Hindlimb muscle (tissue), 1 donor: ENCODE measurements at regions not wholly inside any gene's neighbourhood (a gene's known extent, or its start where the extent isn't known, plus 50 kb on each side); places are given as distances from the start of the nearest gene placed in this dataset.
"Not testable (repeated sequence)": the region's sequence is repeated elsewhere in the genome, so short reads cannot be mapped to it uniquely, and the experiment has no call there.

Experiments
- DNase-seq: peaks from one replicate; pipeline ENCODE4 v3.0.0-alpha.2; 2013

DNA sequence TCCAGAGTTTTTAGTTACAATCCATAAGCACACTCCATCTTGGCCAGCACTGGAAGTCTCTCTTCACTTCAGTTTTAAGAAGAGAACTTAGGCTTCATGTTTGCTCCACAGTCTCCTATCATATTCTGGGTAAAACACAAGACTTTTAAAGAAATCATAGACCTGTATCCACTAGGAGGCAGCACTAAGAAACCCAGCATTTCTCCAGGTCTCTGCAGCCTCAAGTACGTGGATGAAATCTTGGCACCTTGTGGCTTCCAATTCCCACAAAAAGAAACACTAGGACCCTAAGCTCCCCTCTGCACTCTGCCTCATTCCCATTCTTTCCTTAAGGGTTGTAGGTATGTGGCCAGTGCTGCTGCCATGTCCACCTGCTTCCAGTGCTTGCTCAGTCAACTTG, 367.3 kb upstream of the CASK start:
- DNase-seq = no peak

DNA sequence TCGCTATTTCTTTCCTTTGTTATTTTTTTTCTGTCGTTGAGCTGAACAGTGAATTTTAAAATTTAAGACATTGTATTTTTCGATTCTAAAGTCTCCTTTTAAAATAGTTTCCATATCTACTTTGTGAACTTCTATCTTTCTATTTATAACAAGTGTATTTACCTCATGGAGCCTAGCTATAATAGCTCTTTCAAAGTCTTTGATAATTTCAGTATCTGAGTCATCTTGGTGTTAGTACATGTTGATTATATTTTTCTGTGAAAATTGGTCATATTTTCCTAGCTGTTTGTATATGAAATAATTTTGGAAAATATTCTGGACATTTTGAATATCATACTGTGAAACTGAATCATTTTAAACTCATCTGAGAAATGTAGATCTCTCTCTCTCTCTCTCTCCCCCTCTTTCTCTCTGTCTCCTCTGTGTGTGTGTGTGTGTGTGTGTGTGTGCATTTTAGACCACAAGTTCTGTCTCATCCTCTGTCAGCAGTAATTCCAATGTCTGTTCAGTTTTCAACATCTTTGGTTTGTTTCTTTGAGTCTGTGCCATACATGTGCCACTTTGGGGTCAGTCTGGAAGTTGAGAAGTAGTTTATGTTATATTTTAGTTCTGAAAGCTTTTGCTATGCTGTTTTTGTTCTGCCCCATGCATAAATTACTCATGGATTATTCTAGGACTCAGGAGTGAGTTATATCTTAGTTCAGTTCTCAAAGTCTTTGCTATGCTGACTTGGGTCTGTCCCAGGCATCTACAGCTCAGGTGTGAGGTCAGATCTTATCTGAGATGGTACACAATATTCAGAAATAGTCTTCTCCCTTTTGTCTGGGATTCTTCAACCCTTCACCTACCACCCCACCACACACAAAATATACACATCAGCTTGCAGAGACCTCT, 366.4 kb upstream of the CASK start:
- DNase-seq = no peak

- not testable (repeated sequence) for DNase-seq
Observed at GRCh38 chrX:42285681-42286080, 362.3 kb upstream of the CASK start.

GRCh38 chrX:42276982-42277690, 353.8 kb upstream of the CASK start:
- no peak for DNase-seq

GRCh38 chrX:42274151-42274550, 350.8 kb upstream of the CASK start:
- no peak for DNase-seq

GRCh38 chrX:42273387-42273786, 350.0 kb upstream of the CASK start:
- no peak for DNase-seq

DNA sequence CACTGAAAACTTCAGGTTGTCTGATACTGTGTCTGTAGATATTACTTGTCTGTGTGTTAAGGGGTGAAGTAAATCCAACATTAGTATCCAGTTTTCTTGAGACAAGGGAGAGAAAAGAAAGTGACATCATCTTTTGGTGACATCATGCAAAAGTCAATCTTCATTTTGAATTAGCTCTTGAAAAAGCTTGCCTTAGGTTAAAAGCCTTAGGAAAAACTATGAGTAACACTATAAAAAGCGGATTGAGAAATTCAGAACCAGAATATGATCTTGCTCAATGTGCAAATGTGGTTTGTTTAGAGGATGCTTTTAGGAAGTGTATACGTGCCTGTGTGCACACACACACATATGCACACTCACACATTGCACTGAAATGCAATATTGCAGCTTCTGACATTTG, 345.8 kb upstream of the CASK start:
- no peak for DNase-seq

- no peak for DNase-seq
Observed at GRCh38 chrX:42260854-42261253, 337.5 kb upstream of the CASK start.

GRCh38 chrX:42248226-42248625, 324.9 kb upstream of the CASK start:
- no peak for DNase-seq

- DNase-seq = no peak
Observed at GRCh38 chrX:42247241-42247640, 323.9 kb upstream of the CASK start.

DNA sequence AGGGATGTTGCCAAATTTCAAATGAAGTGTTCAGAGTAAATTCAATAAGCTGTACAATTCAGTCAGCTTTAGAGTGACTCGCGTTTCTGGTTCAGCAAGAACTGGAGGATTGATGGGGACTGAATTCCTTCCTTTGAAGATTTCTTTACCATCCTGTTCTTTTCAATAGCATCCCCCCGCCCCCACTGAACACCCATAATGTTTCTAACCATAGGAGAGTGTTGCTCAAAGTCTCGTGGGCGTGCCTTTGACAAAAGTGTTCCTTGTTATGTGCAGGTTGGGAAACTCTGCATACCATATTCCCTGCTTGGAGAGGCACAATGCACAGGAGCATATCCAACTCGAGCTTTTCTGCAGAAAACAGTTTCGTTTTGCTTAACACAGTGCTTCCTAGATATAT, 323.5 kb upstream of the CASK start:
- no peak for DNase-seq

GRCh38 chrX:42242004-42242403, 318.6 kb upstream of the CASK start:
- DNase-seq = peak; percentile 75

DNA sequence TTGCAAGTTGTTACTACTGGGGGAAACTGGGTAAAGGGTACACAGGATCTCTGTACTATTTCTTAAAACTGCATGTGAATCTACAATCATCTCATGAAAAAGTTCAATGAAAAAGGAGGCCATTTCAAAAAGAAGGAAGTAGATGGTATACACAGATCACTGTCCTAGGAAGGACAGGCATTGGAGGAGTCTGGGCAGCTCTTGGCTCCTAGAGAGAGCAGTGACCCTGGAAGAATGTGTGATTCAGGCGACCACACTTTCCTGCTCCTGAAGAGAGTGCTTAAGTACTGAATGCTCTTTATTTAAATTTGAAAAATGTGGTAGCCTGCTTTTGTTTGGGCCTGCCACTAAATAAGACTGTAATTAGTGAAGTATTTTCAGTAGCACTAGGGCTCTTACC, 318.1 kb upstream of the CASK start:
- DNase-seq = no peak

DNA sequence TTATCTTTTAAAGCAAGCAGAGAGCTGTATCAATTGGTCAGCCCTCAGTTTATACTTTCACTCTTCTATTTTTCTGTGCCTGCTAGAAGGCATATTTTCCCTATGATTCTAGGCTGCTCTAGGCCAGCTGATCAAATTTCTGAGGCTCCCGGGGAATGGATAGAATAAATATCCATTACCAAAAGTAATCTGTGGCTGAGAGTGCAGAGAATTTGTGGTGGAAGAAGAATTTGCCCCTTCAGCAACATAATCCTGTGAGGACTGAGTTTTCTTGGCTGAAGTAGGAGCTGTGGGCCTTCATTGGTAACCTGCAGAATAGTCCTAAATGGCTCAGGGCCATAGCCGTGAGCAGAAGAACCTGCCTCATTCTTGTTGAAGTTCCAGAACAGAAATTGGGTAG, 314.6 kb upstream of the CASK start:
- DNase-seq = no peak

GRCh38 chrX:42229533-42229932, 306.2 kb upstream of the CASK start:
- DNase-seq = no peak

DNA sequence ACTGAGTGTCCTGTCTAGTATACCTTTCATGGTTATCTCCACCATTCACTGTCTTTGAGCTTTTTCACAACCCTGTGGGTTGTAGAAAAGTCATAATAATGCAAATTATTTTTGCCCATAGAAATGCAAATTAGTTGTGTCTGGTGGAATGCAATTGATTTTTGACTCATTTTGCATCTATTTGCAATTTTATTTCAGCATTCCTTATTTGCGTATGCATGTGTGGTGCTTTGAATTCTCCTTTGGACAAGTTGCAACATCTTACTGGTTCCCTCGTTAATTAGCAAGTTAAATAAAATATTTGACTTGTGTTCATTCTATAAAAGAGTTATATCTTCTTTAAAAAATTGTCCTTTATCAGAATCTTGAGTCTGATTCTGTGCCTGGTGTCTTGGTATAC, 297.3 kb upstream of the CASK start:
- no peak for DNase-seq

DNA sequence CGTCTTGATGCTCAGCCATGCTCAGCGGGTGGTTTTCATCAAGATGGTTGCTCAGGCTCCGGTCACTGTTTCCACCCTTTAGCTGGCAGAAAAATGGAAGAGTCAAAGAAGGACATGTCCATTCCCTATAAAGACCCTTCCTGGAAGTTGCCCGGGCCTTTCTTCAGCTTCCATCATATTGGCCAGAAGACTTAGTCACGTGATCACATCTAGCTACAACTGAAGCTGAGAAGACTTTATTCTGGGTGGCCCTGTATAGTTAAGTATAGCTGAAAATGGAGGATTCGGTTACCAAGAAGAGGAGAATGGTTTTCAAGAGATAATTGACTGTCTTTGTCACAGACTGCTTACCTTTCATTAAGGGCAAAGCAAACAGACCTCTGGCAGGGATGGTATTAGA, 296.7 kb upstream of the CASK start:
- DNase-seq = no peak

DNA sequence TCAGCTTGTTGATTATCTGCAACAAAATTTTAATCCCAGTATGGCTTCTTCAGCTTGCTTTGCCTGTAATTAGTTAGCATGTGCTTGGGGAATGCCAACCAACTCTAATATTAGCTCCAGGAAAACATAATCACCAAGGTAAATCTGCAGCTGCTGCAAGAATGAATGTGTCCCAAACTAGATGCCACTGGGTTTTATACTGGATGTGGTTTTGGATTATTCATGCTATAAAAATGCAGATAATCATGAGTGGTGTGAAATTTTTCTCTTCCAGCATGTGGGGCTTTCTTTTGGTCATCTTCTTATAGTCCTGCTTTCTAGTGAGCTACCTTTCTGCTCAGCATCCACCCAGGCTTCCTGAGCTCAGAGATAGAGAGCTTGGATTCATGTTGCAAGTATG, 295.9 kb upstream of the CASK start:
- no peak for DNase-seq

- no peak for DNase-seq
Observed at GRCh38 chrX:42195506-42195905, 272.2 kb upstream of the CASK start.

DNA sequence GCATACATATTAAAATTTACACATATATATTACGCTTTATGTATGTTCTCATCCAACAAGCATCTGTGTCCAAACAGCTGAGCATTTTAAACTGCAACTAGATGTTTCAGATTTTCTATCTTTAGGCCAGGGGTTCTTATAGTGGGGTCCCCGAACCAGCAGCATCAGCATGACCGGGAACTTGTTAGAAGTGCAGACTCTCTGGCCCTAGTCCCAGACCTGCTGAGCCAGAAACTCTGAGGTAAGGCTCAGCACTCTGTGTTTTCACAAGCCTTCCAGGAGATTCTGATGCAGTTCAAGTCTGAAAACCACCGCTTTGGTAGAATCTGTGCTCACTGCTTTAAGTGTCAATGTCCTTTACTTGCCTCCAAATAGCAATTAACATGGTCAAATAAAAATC, 266.2 kb upstream of the CASK start:
- DNase-seq = peak; percentile 46

DNA sequence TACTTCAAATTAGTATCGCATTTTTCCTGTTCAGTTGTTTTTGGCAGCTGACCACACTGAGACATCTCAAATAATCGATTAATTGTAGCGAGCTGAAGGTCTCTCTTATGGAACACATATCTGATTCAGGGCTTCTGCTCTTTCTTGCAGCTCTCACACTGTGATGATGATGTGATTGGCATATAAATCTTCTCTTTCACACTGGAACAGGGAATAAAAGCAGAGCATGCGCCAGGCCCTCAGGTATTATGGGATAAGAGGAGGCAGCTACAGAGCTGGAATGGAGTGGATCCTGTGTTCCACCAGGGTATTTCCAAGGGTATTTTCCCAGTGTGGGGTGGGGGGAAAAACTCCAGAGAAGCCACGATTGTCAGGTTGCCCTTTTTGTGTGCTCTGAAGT, 265.4 kb upstream of the CASK start:
- no peak for DNase-seq

DNA sequence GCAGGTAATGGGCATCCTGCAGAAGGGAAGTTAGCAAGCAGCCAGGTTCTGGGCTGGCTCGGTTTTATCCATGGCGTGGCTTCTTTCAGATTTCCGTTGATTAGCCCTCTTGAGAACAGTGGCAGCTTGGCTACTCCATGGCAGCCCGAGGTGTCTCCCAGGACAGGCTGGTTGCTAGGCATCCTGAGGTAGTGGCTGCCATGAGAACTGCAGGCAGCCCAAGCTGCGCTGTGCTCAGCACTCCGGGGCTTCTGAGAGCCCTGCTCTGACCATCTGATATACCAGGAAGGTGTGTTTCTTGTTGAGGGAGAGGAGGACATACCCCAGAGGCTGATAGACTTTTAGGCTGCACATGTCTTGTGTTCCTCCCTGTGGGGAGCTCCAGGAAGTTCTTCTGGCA, 253.4 kb upstream of the CASK start:
- no peak for DNase-seq

GRCh38 chrX:42175843-42176242, 252.5 kb upstream of the CASK start:
- no peak for DNase-seq

DNA sequence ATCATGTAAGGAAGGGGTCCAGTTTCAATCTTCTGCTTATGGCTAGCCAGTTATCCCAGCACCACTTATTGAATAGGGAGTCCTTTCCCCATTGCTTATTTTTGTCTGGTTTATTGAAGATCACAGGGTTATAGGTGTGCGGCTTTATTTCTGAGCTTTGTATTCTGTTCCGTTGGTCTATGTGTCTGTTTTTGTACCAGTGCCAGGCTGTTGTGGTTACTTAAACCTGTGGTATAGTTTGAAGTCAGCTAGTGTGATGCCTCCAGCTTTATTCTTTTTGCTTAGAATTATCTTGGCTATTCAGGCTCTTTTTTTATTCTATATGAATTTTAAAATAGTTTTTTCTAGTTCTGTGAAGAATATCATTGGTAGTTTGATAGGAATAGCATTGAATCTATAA, 234.6 kb upstream of the CASK start:
- not testable (repeated sequence) for DNase-seq
